GM19438 (cell line): ENCODE measurements at regions not wholly inside any gene's neighbourhood (a gene's known extent, or its start where the extent isn't known, plus 50 kb on each side); places are given as distances from the start of the nearest gene placed in this dataset.
A peak's percentile ranks its signal among the peaks of the same experiment; 100 is the strongest.

Experiments used
- ATAC-seq: cut with Tn5 transposase; IDR thresholded peaks from one replicate; pipeline ENCODE4 v1.9.1; 2021; ENCODE audit warnings: low read depth; ENCODE audit not compliant: unreplicated experiment

- ATAC-seq, result no peak
Measured at GRCh38 chr2:134107402-134107801, 146.5 kb upstream of the MGAT5 start.

GRCh38 chr2:134108113-134108512 is 145.8 kb upstream of the MGAT5 start:
- no peak for ATAC-seq

GRCh38 chr2:134109246-134109645 is 144.6 kb upstream of the MGAT5 start:
- no peak for ATAC-seq

- ATAC-seq, result no peak
Measured at GRCh38 chr2:134109725-134110124, 144.1 kb upstream of the MGAT5 start.

GRCh38 chr2:134110532-134110931 is 143.3 kb upstream of the MGAT5 start:
- ATAC-seq, result no peak

GRCh38 chr2:134117676-134118075 is 136.2 kb upstream of the MGAT5 start:
- no peak for ATAC-seq

- ATAC-seq, result peak; percentile 42
Measured at GRCh38 chr2:134118279-134119116, 135.4 kb upstream of the MGAT5 start.

- peak; percentile 2 for ATAC-seq
Measured at GRCh38 chr2:134119117-134119712, 134.7 kb upstream of the MGAT5 start.

GRCh38 chr2:134119713-134120405 is 134.0 kb upstream of the MGAT5 start:
- ATAC-seq, result peak; percentile 55

GRCh38 chr2:134120406-134120732 is 133.5 kb upstream of the MGAT5 start:
- peak; percentile 3 for ATAC-seq

GRCh38 chr2:134120733-134121630 is 132.9 kb upstream of the MGAT5 start:
- peak; percentile 42 for ATAC-seq

- ATAC-seq, result no peak
Measured at GRCh38 chr2:134122610-134123009, 131.3 kb upstream of the MGAT5 start.

GRCh38 chr2:134123332-134123731 is 130.5 kb upstream of the MGAT5 start:
- no peak for ATAC-seq

- ATAC-seq, result no peak
Measured at GRCh38 chr2:134124047-134124753, 129.7 kb upstream of the MGAT5 start.

- ATAC-seq, result no peak
Measured at GRCh38 chr2:134127496-134127895, 126.4 kb upstream of the MGAT5 start.

GRCh38 chr2:134128746-134129145 is 125.1 kb upstream of the MGAT5 start:
- no peak for ATAC-seq

- no peak for ATAC-seq
Measured at GRCh38 chr2:134129900-134130537, 123.9 kb upstream of the MGAT5 start.

- no peak for ATAC-seq
Measured at GRCh38 chr2:134131681-134132489, 122.0 kb upstream of the MGAT5 start.

GRCh38 chr2:134132490-134132857 is 121.4 kb upstream of the MGAT5 start:
- no peak for ATAC-seq
